CD4-positive, alpha-beta T cell (primary cell): ENCODE measurements at regions not wholly inside any gene's neighbourhood (a gene's known extent, or its start where the extent isn't known, plus 50 kb on each side); places are given as distances from the start of the nearest gene placed in this dataset.

Experiments used
- ATAC-seq: fragments of 200-7000 bp; cut with Tn5 transposase; one replicate; pipeline ENCODE4 v1.10.0; 2022; ENCODE audit warnings: mild to moderate bottlenecking; ENCODE audit not compliant: poor library complexity
- CTCF ChIA-PET: fragments of 350-600 bp; sonication (Branson Sonifier 250); formaldehyde crosslinking; loops from one replicate; lab custom pipeline; 2021; ENCODE audit warnings: antibody characterized with exemption, inconsistent platforms; lab: Charles Lee
- POLR2A ChIA-PET: fragments of 350-600 bp; sonication (Branson Sonifier 250); formaldehyde crosslinking; loops from one replicate; lab custom pipeline; 2021; ENCODE audit warnings: antibody characterized with exemption, inconsistent platforms; lab: Charles Lee
- DNase-seq, 14 experiments: peaks; one replicate each; pipeline ENCODE4 v3.0.0-alpha.2; 2013 to 2020; ENCODE audit warnings: mixed read lengths in 2 of 14
- H3K27ac ChIP-seq, 2 donors: one replicate each; pipeline versions ENCODE4 v1.5.1 to v1.7.0; 2013; ENCODE audit warnings: low read length in 2 of 2, low read depth in 1 of 2, mild to moderate bottlenecking in 1 of 2
- H3K27me3 ChIP-seq, 2 experiments: 1 replicate in 1 of 2; 2 replicates in 1 of 2; pipeline versions ENCODE4 v1.6.1 to v1.7.0; 2013; ENCODE audit warnings: low read length in 2 of 2, control low read depth in 1 of 2, mild to moderate bottlenecking in 1 of 2, moderate library complexity in 1 of 2; ENCODE audit not compliant: insufficient read depth in 2 of 2, control insufficient read depth in 1 of 2
- H3K36me3 ChIP-seq: one replicate; pipeline ENCODE4 v1.6.1; 2013; ENCODE audit warnings: low read length, control low read depth; ENCODE audit not compliant: insufficient read depth
- H3K4me1 ChIP-seq: one replicate; pipeline ENCODE4 v1.6.1; 2013; ENCODE audit warnings: low read length, control low read depth; ENCODE audit not compliant: insufficient read depth
- H3K4me3 ChIP-seq: one replicate; pipeline ENCODE4 v1.5.1; 2013; ENCODE audit warnings: mild to moderate bottlenecking, low read length, moderate library complexity
- H3K9me3 ChIP-seq, 2 experiments: 1 replicate in 1 of 2; 2 replicates in 1 of 2; pipeline versions ENCODE4 v1.6.1 to v1.7.0; 2013; ENCODE audit warnings: low read length in 2 of 2, mild to moderate bottlenecking in 2 of 2, control low read depth in 1 of 2, moderate library complexity in 1 of 2; ENCODE audit not compliant: control insufficient read depth in 1 of 2, insufficient read depth in 1 of 2
- H3K27ac Mint-ChIP-seq: one replicate; pipeline ENCODE4 v1.8.0; 2020; ENCODE audit warnings: mixed read lengths
- H3K27me3 Mint-ChIP-seq: one replicate; pipeline ENCODE4 v1.8.0; 2021; ENCODE audit warnings: mixed read lengths
- H3K36me3 Mint-ChIP-seq: one replicate; pipeline ENCODE4 v1.8.0; 2021; ENCODE audit warnings: low read depth, mixed read lengths
- H3K4me1 Mint-ChIP-seq: one replicate; pipeline ENCODE4 v1.8.0; 2021; ENCODE audit warnings: low read depth, mixed read lengths
- H3K4me3 Mint-ChIP-seq: one replicate; pipeline ENCODE4 v1.8.0; 2020; ENCODE audit warnings: mild to moderate bottlenecking, mixed read lengths
- H3K9me3 Mint-ChIP-seq: one replicate; pipeline ENCODE4 v1.8.0; 2020; ENCODE audit warnings: mixed read lengths
- CTCF ChIP-seq: fragments of 200-600 bp; IDR thresholded peaks from one replicate; pipeline ENCODE4 v1.8.0; 2022; ENCODE audit warnings: antibody characterized with exemption, mild to moderate bottlenecking
- intact Hi-C, 2 experiments: fragments of 100-400 bp; cut with DNase I in 1 of 2; cut with micrococcal nuclease in 1 of 2; formaldehyde crosslinking; loops; one replicate each; pipeline versions ENCODE4 v1.15.1 to v1.9.0; 2023 to 2025; cut with DNase I, micrococcal nuclease

DNA sequence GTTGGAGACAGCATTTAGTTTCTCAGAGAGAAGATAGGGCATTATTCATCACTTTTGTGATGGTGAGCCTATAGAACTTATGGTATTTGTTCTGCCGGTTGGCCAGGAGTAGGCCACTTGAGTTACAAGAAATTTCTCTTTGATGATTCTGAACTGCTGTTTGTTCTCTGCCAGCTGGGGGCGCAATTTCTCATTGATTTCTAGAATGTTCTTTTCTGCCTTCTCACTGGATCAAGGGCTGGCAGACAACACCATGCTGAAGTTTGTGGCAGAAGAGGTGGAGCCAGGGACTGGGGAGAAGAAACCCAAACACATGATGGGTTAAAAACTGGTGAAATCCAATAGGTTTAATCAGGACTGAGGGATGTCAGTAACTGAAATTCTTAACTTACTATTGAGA lies 360.6 kb downstream of the FAM72C start:
- Histone ChIP-seq H3K9me3 (no peaks in the 10 kb centered on the region), H3K36me3 (no peaks in the 10 kb centered on the region), H3K4me3 (no peak overlapping the region), H3K27ac (no peak overlapping the region), H3K4me1 (no peaks in the 10 kb centered on the region), H3K27me3 (peaks cover 0 to 2% of the 10 kb centered on the region in 2 experiments)
- H3K36me3 Mint-ChIP-seq, result no peaks in the 10 kb centered on the region
- no peak overlapping the region for H3K4me3 Mint-ChIP-seq
- POLR2A ChIA-PET, result no interaction called here
- H3K9me3 Mint-ChIP-seq, result no peaks in the 10 kb centered on the region
- intact Hi-C loops, result no loop called here
- H3K27me3 Mint-ChIP-seq, result peaks cover 21% of the 10 kb centered on the region
- ATAC-seq, result no peak
- no peaks in the 10 kb centered on the region for H3K4me1 Mint-ChIP-seq
- no peak for DNase-seq
- no peak overlapping the region for H3K27ac Mint-ChIP-seq
- CTCF ChIA-PET, result no interaction called here
- TF ChIP-seq CTCF, result no peak

DNA sequence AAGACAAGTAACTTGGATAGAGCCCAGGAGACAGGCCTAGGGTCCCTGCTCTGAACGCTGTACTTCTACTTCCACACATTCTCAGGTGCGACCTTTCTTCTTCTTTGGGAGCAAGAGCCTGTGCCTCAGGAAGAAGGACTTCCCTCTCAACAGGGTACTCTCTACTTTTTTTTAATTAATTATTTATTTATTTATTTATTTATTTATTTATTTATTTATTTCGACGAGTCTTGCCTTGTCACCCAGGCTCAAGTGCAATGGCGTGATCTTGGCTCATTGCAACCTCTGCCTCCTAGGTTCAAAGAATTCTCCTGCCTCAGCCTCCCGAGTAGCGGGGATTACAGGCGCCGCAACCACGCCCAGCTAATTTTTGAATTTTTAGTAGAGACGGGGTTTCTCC lies 361.6 kb downstream of the FAM72C start:
- Mint-ChIP-seq H3K4me3 (no peak overlapping the region), H3K27me3 (peaks cover 21% of the 10 kb centered on the region), H3K27ac (no peak overlapping the region), H3K36me3 (no peaks in the 10 kb centered on the region), H3K4me1 (no peaks in the 10 kb centered on the region), H3K9me3 (no peaks in the 10 kb centered on the region)
- Histone ChIP-seq H3K27ac (no peak overlapping the region), H3K4me1 (no peaks in the 10 kb centered on the region), H3K4me3 (no peak overlapping the region), H3K27me3 (peaks cover 0 to 4% of the 10 kb centered on the region in 2 experiments), H3K36me3 (no peaks in the 10 kb centered on the region), H3K9me3 (no peaks in the 10 kb centered on the region)
- intact Hi-C loops, result no loop called here
- POLR2A ChIA-PET, result no interaction called here
- no peak for DNase-seq
- no peak for ATAC-seq
- TF ChIP-seq CTCF, result no peak
- CTCF ChIA-PET, result no interaction called here

- Mint-ChIP-seq H3K27ac (no peak overlapping the region), H3K27me3 (peaks cover 21% of the 10 kb centered on the region), H3K4me1 (no peaks in the 10 kb centered on the region), H3K36me3 (no peaks in the 10 kb centered on the region), H3K9me3 (peaks cover 4% of the 10 kb centered on the region), H3K4me3 (no peak overlapping the region)
- H3K27ac ChIP-seq, result no peak overlapping the region
- ChIA-PET POLR2A (no interaction called here), CTCF (no interaction called here)
- H3K4me3 ChIP-seq, result no peak overlapping the region
- no peaks in the 10 kb centered on the region for H3K4me1 ChIP-seq
- no peaks in the 10 kb centered on the region for H3K9me3 ChIP-seq
- no peak for DNase-seq
- intact Hi-C loops, result no loop called here
- peaks cover 0 to 4% of the 10 kb centered on the region in 2 experiments for H3K27me3 ChIP-seq
- TF ChIP-seq CTCF, result no peak
- ATAC-seq, result no peak
- H3K36me3 ChIP-seq, result no peaks in the 10 kb centered on the region
Observed at GRCh38 chr1:143604887-143605286, 366.9 kb downstream of the FAM72C start.
